ENCODE measurements at regions not wholly inside any gene's neighbourhood (a gene's known extent, or its start where the extent isn't known, plus 50 kb on each side); places are given as distances from the start of the nearest gene placed in this dataset.
A peak's percentile ranks its signal among the peaks of the same experiment; 100 is the strongest.

DNA sequence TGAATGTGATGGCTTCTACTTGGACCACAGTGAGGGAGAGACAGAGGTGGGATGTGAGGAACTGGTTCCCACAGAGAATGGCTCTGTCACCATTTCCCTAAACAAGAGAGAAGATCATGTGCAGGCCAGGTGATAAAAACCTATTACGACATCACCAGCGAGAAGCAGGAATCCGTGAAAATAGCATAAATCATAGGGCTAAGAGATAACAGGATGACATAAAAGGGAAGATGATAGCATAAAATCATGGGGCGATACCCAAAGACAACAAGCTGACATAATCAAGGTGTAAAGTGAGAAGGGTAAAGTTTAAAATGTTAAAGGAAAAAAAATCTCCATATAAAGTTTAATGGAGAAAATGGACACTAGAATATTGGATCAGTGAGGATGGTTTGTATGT lies 205.5 kb upstream of the SLIT2 start:
- H3K27me3 Mint-ChIP-seq, result no peaks in the 10 kb centered on the region
- H3K9me3 Mint-ChIP-seq, result peaks cover 2 to 3% (median 2%) of the 10 kb centered on the region in 3 donors
- H3K4me3 Mint-ChIP-seq, result peak overlapping the region in 1 of 4 donors; percentile 67
- H3K4me1 Mint-ChIP-seq, result no peaks in the 10 kb centered on the region
- no peak overlapping the region for H3K27ac Mint-ChIP-seq
- H3K36me3 Mint-ChIP-seq, result no peaks in the 10 kb centered on the region

DNA sequence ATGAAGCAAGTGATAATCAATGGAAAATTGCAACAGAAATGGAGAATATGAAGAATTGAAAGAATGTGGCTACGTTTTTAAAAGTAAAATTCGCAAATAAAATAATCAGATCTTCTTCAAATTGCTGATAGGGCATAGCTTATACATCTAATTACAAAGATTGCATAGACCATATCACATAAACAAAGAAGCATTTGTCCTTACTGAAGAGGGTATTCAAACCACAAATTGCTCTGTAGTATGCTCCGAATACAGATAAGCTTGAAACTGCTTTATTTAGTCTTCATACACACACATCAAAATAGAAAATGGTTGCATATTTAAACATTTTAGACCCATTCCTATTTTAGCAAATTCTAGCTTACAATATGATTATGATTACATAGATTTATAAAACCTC lies 206.7 kb upstream of the SLIT2 start:
- no peak overlapping the region for H3K27ac Mint-ChIP-seq
- no peaks in the 10 kb centered on the region for H3K4me1 Mint-ChIP-seq
- no peak overlapping the region for H3K4me3 Mint-ChIP-seq
- H3K36me3 Mint-ChIP-seq, result no peaks in the 10 kb centered on the region
- no peaks in the 10 kb centered on the region for H3K27me3 Mint-ChIP-seq
- peaks cover 0 to 3% (median 2%) of the 10 kb centered on the region in 3 donors for H3K9me3 Mint-ChIP-seq

- H3K4me1 Mint-ChIP-seq, result no peaks in the 10 kb centered on the region
- H3K9me3 Mint-ChIP-seq, result peaks cover 0 to 3% (median 2%) of the 10 kb centered on the region in 3 donors
- H3K36me3 Mint-ChIP-seq, result no peaks in the 10 kb centered on the region
- no peak overlapping the region for H3K27ac Mint-ChIP-seq
- no peak overlapping the region for H3K4me3 Mint-ChIP-seq
- no peaks in the 10 kb centered on the region for H3K27me3 Mint-ChIP-seq
Observed at GRCh38 chr4:20044502-20044911, 207.2 kb upstream of the SLIT2 start.

- Mint-ChIP-seq H3K27me3 (no peaks in the 10 kb centered on the region), H3K9me3 (peaks cover 0 to 3% (median 2%) of the 10 kb centered on the region in 3 donors), H3K36me3 (no peaks in the 10 kb centered on the region), H3K4me1 (no peaks in the 10 kb centered on the region), H3K4me3 (no peak overlapping the region), H3K27ac (no peak overlapping the region)
Observed at GRCh38 chr4:20043991-20044390, 207.7 kb upstream of the SLIT2 start.

DNA sequence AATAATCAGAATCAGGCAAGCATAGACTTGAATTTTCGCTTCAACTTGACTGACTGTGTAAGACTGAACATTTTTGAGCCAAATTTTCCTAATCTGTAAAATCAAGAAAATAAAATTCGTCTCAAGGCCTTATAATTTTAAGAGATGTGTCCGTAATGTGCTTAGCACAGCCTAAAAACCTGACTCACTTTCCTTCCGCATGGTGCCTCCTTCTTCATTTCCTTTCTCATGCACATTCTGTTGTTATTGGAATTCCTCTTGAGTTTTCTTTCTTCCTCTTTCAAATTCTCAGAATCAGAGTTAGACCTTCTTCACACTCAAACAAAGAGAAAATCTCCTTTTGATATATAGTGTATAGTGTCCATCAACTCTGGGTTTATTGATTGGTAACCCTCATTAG lies 208.9 kb upstream of the SLIT2 start:
- Mint-ChIP-seq H3K4me3 (no peak overlapping the region), H3K4me1 (no peaks in the 10 kb centered on the region), H3K27me3 (no peaks in the 10 kb centered on the region), H3K36me3 (no peaks in the 10 kb centered on the region), H3K27ac (no peak overlapping the region), H3K9me3 (peaks cover 0 to 3% (median 2%) of the 10 kb centered on the region in 3 donors)

DNA sequence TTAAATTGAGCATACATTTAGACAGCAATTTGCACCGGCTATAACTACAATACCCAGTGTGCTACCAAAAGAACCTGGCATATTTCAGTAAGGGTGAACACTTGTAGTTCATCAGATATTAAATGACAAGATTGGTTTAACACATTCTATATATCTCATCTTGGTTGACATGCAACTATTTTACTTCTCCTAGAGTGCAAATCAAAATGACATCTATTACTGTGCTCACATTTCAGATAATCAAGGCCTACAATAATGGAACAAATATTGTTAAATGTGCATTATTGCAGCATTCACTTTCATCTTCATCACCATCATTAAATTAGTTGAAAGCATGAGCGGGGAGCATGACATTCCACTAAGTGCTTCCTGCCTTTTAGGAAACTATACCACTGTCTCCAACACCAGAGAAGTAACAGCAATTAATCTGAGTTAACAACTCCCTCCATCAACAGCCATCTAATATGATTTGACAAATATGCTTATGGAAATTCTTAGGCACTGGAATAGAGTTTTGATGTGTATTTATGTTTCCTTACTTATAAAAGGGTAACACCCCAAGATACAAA lies 209.8 kb upstream of the SLIT2 start:
- H3K27me3 Mint-ChIP-seq, result no peaks in the 10 kb centered on the region

GRCh38 chr4:20037745-20038144 lies 214.0 kb upstream of the SLIT2 start:
- no peaks in the 10 kb centered on the region for H3K4me1 Mint-ChIP-seq
- H3K9me3 Mint-ChIP-seq, result peaks cover 0 to 1% (median 0%) of the 10 kb centered on the region in 3 donors
- H3K27me3 Mint-ChIP-seq, result no peaks in the 10 kb centered on the region
- H3K27ac Mint-ChIP-seq, result no peak overlapping the region
- H3K36me3 Mint-ChIP-seq, result no peaks in the 10 kb centered on the region
- no peak overlapping the region for H3K4me3 Mint-ChIP-seq

More for the DNA sequence above, 209.8 kb upstream of the SLIT2 start:
- peaks cover 0 to 2% (median under 1%) of the 10 kb centered on the region in 3 donors for H3K9me3 Mint-ChIP-seq
- H3K4me3 Mint-ChIP-seq, result no peak overlapping the region
- H3K4me1 Mint-ChIP-seq, result no peaks in the 10 kb centered on the region
- no peak overlapping the region for H3K27ac Mint-ChIP-seq
- H3K36me3 Mint-ChIP-seq, result no peaks in the 10 kb centered on the region

DNA sequence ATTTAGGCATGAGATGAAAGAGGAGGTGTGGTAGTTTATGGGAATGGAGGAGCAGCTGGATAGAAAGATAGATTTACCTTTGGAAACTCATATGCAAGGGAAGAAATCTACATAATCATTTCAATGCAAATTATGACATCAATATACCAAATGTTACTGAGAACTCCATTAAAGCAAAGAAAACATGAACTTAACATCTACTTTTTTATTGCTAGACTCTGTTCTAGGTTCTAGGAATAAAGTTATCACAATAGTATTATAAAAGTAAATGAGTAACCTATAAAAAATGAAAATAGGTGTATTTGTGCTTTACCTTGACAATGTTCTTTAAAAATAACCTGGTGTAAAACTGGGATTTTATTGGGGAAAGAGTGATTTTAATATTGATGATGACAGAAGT lies 221.6 kb upstream of the SLIT2 start:
- Mint-ChIP-seq H3K27ac (no peak overlapping the region), H3K27me3 (no peaks in the 10 kb centered on the region), H3K9me3 (peaks cover 1 to 13% (median 6%) of the 10 kb centered on the region in 3 donors), H3K4me1 (no peaks in the 10 kb centered on the region), H3K4me3 (no peak overlapping the region), H3K36me3 (no peaks in the 10 kb centered on the region)

GRCh38 chr4:20028645-20029044 lies 223.1 kb upstream of the SLIT2 start:
- Mint-ChIP-seq H3K9me3 (peaks cover 1 to 17% (median 6%) of the 10 kb centered on the region in 3 donors), H3K4me3 (no peak overlapping the region), H3K27me3 (no peaks in the 10 kb centered on the region), H3K36me3 (no peaks in the 10 kb centered on the region), H3K27ac (no peak overlapping the region), H3K4me1 (no peaks in the 10 kb centered on the region)

- Mint-ChIP-seq H3K4me3 (no peak overlapping the region), H3K27me3 (no peaks in the 10 kb centered on the region), H3K4me1 (no peaks in the 10 kb centered on the region), H3K36me3 (no peaks in the 10 kb centered on the region), H3K9me3 (peaks cover 1 to 13% (median 2%) of the 10 kb centered on the region in 3 donors), H3K27ac (no peak overlapping the region)
Observed at GRCh38 chr4:20026456-20026855, 225.2 kb upstream of the SLIT2 start.

DNA sequence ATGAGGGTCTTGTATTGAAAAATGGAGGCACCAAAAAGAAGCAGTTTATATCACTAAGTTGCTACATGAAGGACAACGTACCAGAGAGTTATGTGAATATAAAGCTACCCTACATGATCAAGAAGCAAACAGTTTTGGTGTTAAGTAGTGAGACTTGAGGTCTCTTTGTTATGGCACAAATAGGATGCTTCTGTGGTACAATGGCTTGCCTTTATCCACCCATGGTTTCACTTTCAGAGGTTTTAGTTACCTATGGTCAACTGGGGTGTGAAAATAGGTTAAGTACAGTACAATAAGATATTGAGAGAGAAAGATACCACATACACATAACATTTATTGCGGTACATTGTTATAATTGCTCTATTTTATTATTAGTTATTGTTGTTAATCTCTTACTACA lies 229.2 kb upstream of the SLIT2 start:
- Mint-ChIP-seq H3K4me1 (no peaks in the 10 kb centered on the region), H3K27me3 (no peaks in the 10 kb centered on the region), H3K9me3 (peaks cover under 1 to 9% (median 4%) of the 10 kb centered on the region in 3 donors)

DNA sequence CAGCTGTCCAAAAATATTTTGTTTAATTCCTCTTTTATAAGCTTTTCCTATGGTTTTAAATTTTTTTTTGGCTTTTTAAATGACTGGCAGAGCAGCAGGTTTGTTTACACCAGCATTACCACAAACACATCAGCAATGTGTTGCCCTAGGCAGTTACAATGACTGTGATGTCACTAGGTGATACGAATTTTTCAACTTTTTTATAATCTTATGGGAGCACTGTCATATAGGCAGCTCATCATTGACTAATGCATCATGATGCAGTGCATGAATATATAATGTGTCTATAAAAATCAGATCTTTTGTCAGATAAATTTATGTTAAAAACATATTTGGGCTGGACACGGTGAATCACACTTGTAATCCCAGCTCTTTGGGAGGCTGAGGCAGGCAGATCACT lies 231.6 kb upstream of the SLIT2 start:
- H3K27ac Mint-ChIP-seq, result no peak overlapping the region
- no peaks in the 10 kb centered on the region for H3K27me3 Mint-ChIP-seq
- no peaks in the 10 kb centered on the region for H3K4me1 Mint-ChIP-seq
- peaks cover 2 to 12% (median 2%) of the 10 kb centered on the region in 3 donors for H3K9me3 Mint-ChIP-seq
- no peak overlapping the region for H3K4me3 Mint-ChIP-seq
- H3K36me3 Mint-ChIP-seq, result no peaks in the 10 kb centered on the region

More for the DNA sequence above, 229.2 kb upstream of the SLIT2 start:
- H3K27ac Mint-ChIP-seq, result no peak overlapping the region
- no peak overlapping the region for H3K4me3 Mint-ChIP-seq
- no peaks in the 10 kb centered on the region for H3K36me3 Mint-ChIP-seq

DNA sequence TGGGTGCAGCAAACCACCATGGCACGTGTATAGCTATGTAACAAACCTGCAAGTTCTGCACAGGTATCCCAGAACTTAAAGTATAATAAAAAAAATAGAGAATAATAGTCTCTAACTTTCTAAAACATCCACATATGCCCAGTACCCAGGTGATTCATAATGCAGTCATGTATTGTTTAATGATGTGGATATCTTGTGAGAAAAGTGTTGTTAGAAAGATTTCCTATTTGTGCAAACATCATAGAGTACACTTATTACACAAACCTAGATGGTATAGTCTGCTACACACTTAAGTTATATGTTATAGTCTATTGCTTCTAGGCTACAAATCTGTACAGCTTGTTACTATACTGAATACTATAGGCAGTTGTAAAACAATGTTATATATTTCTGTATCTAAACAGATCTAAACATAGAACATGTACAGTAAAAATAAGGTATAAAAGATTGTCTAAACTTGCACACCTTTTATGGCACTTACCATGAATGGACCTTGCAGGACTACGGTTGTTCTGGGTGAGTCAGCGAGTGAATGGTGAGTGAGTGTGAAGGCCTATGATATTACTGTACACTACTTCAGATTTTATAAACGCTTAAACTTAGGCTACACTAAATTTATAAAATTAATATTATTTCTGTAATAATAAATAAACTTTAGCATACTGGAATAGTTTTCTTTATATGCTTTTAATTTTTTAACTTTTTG lies 232.2 kb upstream of the SLIT2 start:
- Mint-ChIP-seq H3K4me1 (no peaks in the 10 kb centered on the region), H3K4me3 (no peak overlapping the region), H3K27me3 (no peaks in the 10 kb centered on the region), H3K27ac (no peak overlapping the region), H3K9me3 (peaks cover 2 to 13% (median 5%) of the 10 kb centered on the region in 3 donors), H3K36me3 (no peaks in the 10 kb centered on the region)

DNA sequence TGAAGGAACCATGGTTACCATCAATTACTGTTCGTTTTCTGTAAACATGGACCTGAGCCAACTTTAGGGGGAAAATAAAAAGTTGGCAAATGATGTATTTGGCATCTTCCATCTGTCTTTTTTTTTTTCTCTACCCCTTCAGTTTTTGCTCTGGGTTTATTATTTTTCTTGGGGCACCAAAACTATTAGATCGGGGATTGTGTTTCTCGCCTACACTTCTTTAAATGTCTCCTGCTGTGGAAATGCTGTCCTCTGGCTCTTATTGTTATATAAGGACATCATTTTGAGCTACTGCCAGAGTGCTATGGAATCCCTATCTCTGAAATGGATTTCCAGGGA lies 234.0 kb upstream of the SLIT2 start:
- Mint-ChIP-seq H3K36me3 (no peaks in the 10 kb centered on the region), H3K4me3 (no peak overlapping the region), H3K9me3 (peaks cover 2 to 8% (median 5%) of the 10 kb centered on the region in 3 donors), H3K4me1 (no peaks in the 10 kb centered on the region), H3K27ac (no peak overlapping the region), H3K27me3 (no peaks in the 10 kb centered on the region)

DNA sequence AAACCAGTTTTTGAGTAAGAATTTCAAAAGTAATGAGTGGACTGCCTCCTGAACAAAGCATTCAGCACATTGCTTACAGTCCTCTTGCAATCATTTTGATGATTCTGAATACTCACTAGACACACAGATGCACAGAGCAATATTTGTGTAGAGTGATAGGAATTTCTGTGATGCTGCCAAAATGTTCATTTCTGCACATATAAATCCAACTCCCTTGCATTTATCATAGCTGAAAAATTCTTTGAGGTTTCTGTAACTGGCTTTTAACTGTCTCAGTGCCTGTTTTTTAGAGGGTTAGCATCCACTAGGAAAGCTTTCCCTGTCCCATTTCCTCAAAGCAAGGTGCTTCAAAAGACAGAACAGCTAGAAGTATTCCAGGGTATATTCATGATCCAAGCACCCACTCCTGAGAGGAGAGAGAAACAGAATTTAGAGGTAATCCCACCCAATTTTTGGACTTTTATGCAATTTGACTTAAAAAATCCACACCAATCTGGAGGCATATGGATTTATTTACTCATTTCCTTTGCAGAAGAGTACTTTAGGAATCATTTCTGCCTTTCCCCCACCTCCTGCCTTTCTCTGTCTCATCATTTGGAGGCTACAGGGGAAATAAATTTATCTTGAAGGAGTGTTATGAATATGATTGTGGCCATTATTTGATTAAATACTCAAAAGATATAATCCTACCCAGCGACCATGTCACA lies 234.5 kb upstream of the SLIT2 start:
- Mint-ChIP-seq H3K27me3 (no peaks in the 10 kb centered on the region), H3K27ac (no peak overlapping the region), H3K9me3 (peaks cover 2 to 8% (median 5%) of the 10 kb centered on the region in 3 donors), H3K4me3 (no peak overlapping the region), H3K4me1 (no peaks in the 10 kb centered on the region), H3K36me3 (no peaks in the 10 kb centered on the region)

All from IgD-negative memory B cell (primary cell).